IMR-90 (cell line): ENCODE measurements at regions not wholly inside any gene's neighbourhood (a gene's known extent, or its start where the extent isn't known, plus 50 kb on each side); places are given as distances from the start of the nearest gene placed in this dataset.

Experiments
- ATAC-seq: fragments of 200-7000 bp; cut with Tn5 transposase; 2 replicates; pipeline ENCODE4 v1.9.1; 2020; ENCODE audit warnings: low read depth, mild to moderate bottlenecking, moderate library complexity
- BruUV-seq: library from RNA; stranded (reverse); fragments of 400-500 nt; replicated peaks from 2 replicates; lab custom pipeline; 2021; lab: Mats Ljungman, UMichigan
- CTCF ChIA-PET: fragments of 300-600 bp; formaldehyde crosslinking; extraction: SDS; loops from one replicate; lab custom pipeline; 2021; ENCODE audit warnings: antibody characterized with exemption; lab: Yijun Ruan, JAX
- POLR2A ChIA-PET: fragments of 300-600 bp; sonication (Branson Sonifier 250); formaldehyde crosslinking; loops from one replicate; lab custom pipeline; 2022; ENCODE audit warnings: antibody characterized with exemption; ENCODE audit not compliant: unreplicated experiment; lab: Charles Lee
- DNase-seq: peaks from one replicate; pipeline ENCODE4 v3.0.0; 2013
- H2AFZ ChIP-seq: replicated peaks from 2 replicates; pipeline ENCODE3; 2013; ENCODE audit warnings: low read length, mild to moderate bottlenecking; ENCODE audit not compliant: poor library complexity
- H2AK5ac ChIP-seq: 2 replicates; pipeline ENCODE4 v1.6.1; 2013; ENCODE audit warnings: low read depth, low read length, inconsistent platforms
- H2AK9ac ChIP-seq: replicated peaks from 2 replicates; pipeline ENCODE3; 2013; ENCODE audit warnings: mild to moderate bottlenecking, low read depth, low read length, moderate library complexity; ENCODE audit not compliant: poor library complexity
- H2BK120ac ChIP-seq: 2 replicates; pipeline ENCODE4 v1.6.1; 2013; ENCODE audit warnings: low read depth, low read length, inconsistent platforms
- H2BK15ac ChIP-seq: 3 replicates; pipeline ENCODE4 v1.6.1; 2013; ENCODE audit warnings: low read depth, low read length, inconsistent platforms
- H2BK20ac ChIP-seq: 2 replicates; pipeline ENCODE4 v1.6.1; 2013; ENCODE audit warnings: low read depth, mild to moderate bottlenecking, inconsistent platforms, low read length, moderate library complexity
- H2BK5ac ChIP-seq: 2 replicates; pipeline ENCODE4 v1.6.1; 2013; ENCODE audit warnings: mild to moderate bottlenecking, low read depth, low read length, inconsistent platforms; ENCODE audit not compliant: poor library complexity, severe bottlenecking
- H3K14ac ChIP-seq: replicated peaks from 2 replicates; pipeline ENCODE4 v1.6.1; 2013; ENCODE audit warnings: low read depth, low read length, inconsistent platforms
- H3K18ac ChIP-seq: 2 replicates; pipeline ENCODE4 v1.6.1; 2013; ENCODE audit warnings: low read depth, low read length, control low read depth
- H3K23ac ChIP-seq: 2 replicates; pipeline ENCODE4 v1.6.1; 2013; ENCODE audit warnings: low read depth, low read length, inconsistent platforms
- H3K27ac ChIP-seq: 2 replicates; pipeline ENCODE4 v1.5.1; 2013; ENCODE audit warnings: mild to moderate bottlenecking, control low read depth, low read length; ENCODE audit not compliant: insufficient read depth
- H3K27me3 ChIP-seq: 2 replicates; pipeline ENCODE4 v1.6.1; 2013; ENCODE audit warnings: low read length; ENCODE audit not compliant: control insufficient read depth, insufficient read depth
- H3K36me3 ChIP-seq: 2 replicates; pipeline ENCODE4 v1.6.1; 2013; ENCODE audit warnings: low read length, mixed read lengths; ENCODE audit not compliant: control insufficient read depth, insufficient read depth
- H3K4ac ChIP-seq: 2 replicates; pipeline ENCODE4 v1.6.1; 2013; ENCODE audit warnings: low read depth, low read length, inconsistent platforms
- H3K4me1 ChIP-seq: 2 replicates; pipeline ENCODE4 v1.6.1; 2013; ENCODE audit warnings: low read length, mixed read lengths; ENCODE audit not compliant: control insufficient read depth, insufficient read depth
- H3K4me2 ChIP-seq: 2 replicates; pipeline ENCODE4 v1.6.1; 2013; ENCODE audit warnings: low read depth, mild to moderate bottlenecking, control low read depth, low read length, moderate library complexity
- H3K4me3 ChIP-seq: 2 replicates; pipeline ENCODE4 v1.5.1; 2013; ENCODE audit warnings: low read depth, mild to moderate bottlenecking, control low read depth, low read length, moderate library complexity; ENCODE audit not compliant: insufficient read depth
- H3K56ac ChIP-seq: 2 replicates; pipeline ENCODE4 v1.6.1; 2013; ENCODE audit warnings: low read length, inconsistent platforms; ENCODE audit not compliant: insufficient read depth; ENCODE audit errors: extremely low read depth
- H3K79me1 ChIP-seq, 2 experiments: 2 replicates each; pipeline ENCODE4 v1.6.1; 2013; ENCODE audit warnings: low read length in 2 of 2, inconsistent platforms in 1 of 2, low read depth in 1 of 2
- H3K9ac ChIP-seq: 2 replicates; pipeline ENCODE4 v1.6.1; 2013; ENCODE audit warnings: low read depth, low read length, control low read depth
- H3K9me1 ChIP-seq: 2 replicates; pipeline ENCODE4 v1.6.1; 2013; ENCODE audit warnings: low read length, inconsistent platforms; ENCODE audit not compliant: insufficient read depth
- H3K9me3 ChIP-seq: 2 replicates; pipeline ENCODE4 v1.6.1; 2013; ENCODE audit warnings: low read length; ENCODE audit not compliant: control insufficient read depth, insufficient read depth
- H4K20me1 ChIP-seq: 2 replicates; pipeline ENCODE4 v1.6.1; 2013; ENCODE audit warnings: low read length, inconsistent platforms; ENCODE audit not compliant: insufficient read depth
- H4K5ac ChIP-seq: 2 replicates; pipeline ENCODE4 v1.6.1; 2013; ENCODE audit warnings: mild to moderate bottlenecking, low read depth, low read length, control low read depth
- H4K8ac ChIP-seq, 2 experiments: 2 replicates each; pipeline ENCODE4 v1.6.1; 2013; ENCODE audit warnings: low read depth in 2 of 2, low read length in 2 of 2, control low read depth in 1 of 2, inconsistent platforms in 1 of 2
- H4K91ac ChIP-seq: 2 replicates; pipeline ENCODE4 v1.6.1; 2013; ENCODE audit warnings: low read depth, low read length, inconsistent platforms; ENCODE audit not compliant: insufficient read depth
- MXI1 ChIP-seq: IDR thresholded peaks from 2 replicates; pipeline ENCODE4 v1.6.1; 2012; ENCODE audit warnings: low read depth, mild to moderate bottlenecking, low read length, moderate library complexity, borderline replicate concordance
- RCOR1 ChIP-seq: IDR thresholded peaks from 2 replicates; pipeline ENCODE4 v1.6.1; 2012; ENCODE audit warnings: mild to moderate bottlenecking, low read length, improper control_type of control experiment; ENCODE audit not compliant: insufficient replicate concordance
- dilution Hi-C: fragments of 300-500 bp; cut with HindIII; formaldehyde crosslinking; loops from one replicate; pipeline ENCODE4 v1.14.3; 2018; ENCODE audit warnings: low sequenced_read_pairs; ENCODE audit not compliant: unreplicated experiment
- in situ Hi-C: fragments of 300-500 bp; cut with MboI; formaldehyde crosslinking; loops from 3 replicates; pipeline ENCODE4 v1.14.3; 2019; ENCODE audit warnings: low sequenced_read_pairs, inconsistent platforms, mixed read lengths
- intact Hi-C: fragments of 100-400 bp; cut with micrococcal nuclease; formaldehyde crosslinking; loops from 2 replicates; pipeline ENCODE4 v1.10.0; 2022
- TF ChIP-seq, protein P1 (sequence below): fragments of 150-350 bp; IDR thresholded peaks from 2 replicates; pipeline ENCODE4 v1.6.1; 2017; ENCODE audit warnings: mild to moderate bottlenecking, antibody characterized with exemption, low read length, low read depth

DNA sequence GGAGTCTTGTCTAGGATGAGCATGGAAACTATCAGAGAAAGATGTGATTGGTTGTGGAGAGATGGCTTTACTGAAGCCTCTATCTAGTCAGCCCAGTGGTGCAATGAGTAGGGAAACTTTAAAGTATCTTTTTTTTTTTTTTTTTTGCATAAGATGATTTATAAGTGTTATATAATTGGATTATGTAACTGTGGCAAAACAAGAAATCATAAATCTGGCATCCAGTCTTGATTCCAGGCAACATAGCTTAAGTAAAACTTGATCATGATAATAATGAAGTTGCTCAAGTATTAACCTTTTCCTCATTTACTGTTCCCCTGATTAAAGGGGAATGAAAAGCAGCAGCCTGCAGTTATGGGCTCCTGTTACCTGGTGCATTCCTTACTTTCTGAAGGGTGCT is 538.0 kb upstream of the ATP2B1 start:
- H2AK9ac ChIP-seq: no peak overlapping the region
- H3K14ac ChIP-seq: no peak overlapping the region
- H2BK120ac ChIP-seq: no peak overlapping the region
- no peak overlapping the region for H4K8ac ChIP-seq
- dilution Hi-C loops (no loop called here), in situ Hi-C loops (no loop called here), intact Hi-C loops (no loop called here)
- H3K4me2 ChIP-seq: no peak overlapping the region
- no peaks in the 10 kb centered on the region for H3K36me3 ChIP-seq
- no peaks in the 10 kb centered on the region for H3K4me1 ChIP-seq
- TF ChIP-seq MXI1 (no peak), RCOR1 (no peak)
- TF ChIP-seq, protein P1, sequence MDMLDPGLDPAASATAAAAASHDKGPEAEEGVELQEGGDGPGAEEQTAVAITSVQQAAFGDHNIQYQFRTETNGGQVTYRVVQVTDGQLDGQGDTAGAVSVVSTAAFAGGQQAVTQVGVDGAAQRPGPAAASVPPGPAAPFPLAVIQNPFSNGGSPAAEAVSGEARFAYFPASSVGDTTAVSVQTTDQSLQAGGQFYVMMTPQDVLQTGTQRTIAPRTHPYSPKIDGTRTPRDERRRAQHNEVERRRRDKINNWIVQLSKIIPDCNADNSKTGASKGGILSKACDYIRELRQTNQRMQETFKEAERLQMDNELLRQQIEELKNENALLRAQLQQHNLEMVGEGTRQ: no peak
- H2AFZ ChIP-seq: no peak overlapping the region
- POLR2A ChIA-PET: no interaction called here
- H2BK20ac ChIP-seq: no peak overlapping the region
- BruUV-seq: no TSS peak
- no peaks in the 10 kb centered on the region for H4K20me1 ChIP-seq
- H2AK5ac ChIP-seq: no peak overlapping the region
- no peak overlapping the region for H3K23ac ChIP-seq
- H3K27me3 ChIP-seq: no peaks in the 10 kb centered on the region; the same call in 1 of the 2 replicates
- no peak overlapping the region for H3K27ac ChIP-seq
- no peak overlapping the region for H3K18ac ChIP-seq
- no peaks in the 10 kb centered on the region for H3K9me3 ChIP-seq
- no peak overlapping the region for H3K9ac ChIP-seq
- H3K4ac ChIP-seq: no peak overlapping the region
- H3K4me3 ChIP-seq: no peak overlapping the region
- H2BK15ac ChIP-seq: no peak overlapping the region
- H2BK5ac ChIP-seq: no peak overlapping the region
- DNase-seq (no peak), ATAC-seq (no peak)
- H3K56ac ChIP-seq: no peak overlapping the region
- H3K9me1 ChIP-seq: no peaks in the 10 kb centered on the region
- H3K79me1 ChIP-seq: no peaks in the 10 kb centered on the region
- CTCF ChIA-PET: no interaction called here
- no peak overlapping the region for H4K91ac ChIP-seq
- no peak overlapping the region for H4K5ac ChIP-seq
